H9 (cell line): ENCODE measurements at regions not wholly inside any gene's neighbourhood (a gene's known extent, or its start where the extent isn't known, plus 50 kb on each side); places are given as distances from the start of the nearest gene placed in this dataset.

Source experiments
- DNase-seq: peaks from one replicate; pipeline ENCODE4 v3.0.0-alpha.2; 2017
- H2AFZ ChIP-seq: one replicate; pipeline ENCODE4 v1.6.1; 2013; ENCODE audit warnings: mild to moderate bottlenecking, low read length, control low read depth, moderate library complexity
- H2AK5ac ChIP-seq: 2 replicates; pipeline ENCODE4 v1.6.1; 2013; ENCODE audit warnings: low read length, control low read depth, mixed read lengths; ENCODE audit not compliant: insufficient read length
- H2BK120ac ChIP-seq: one replicate; pipeline ENCODE4 v1.6.1; 2013; ENCODE audit warnings: low read depth, mild to moderate bottlenecking, low read length, control low read depth, inconsistent platforms; ENCODE audit not compliant: poor library complexity, severe bottlenecking
- H2BK12ac ChIP-seq: 2 replicates; pipeline ENCODE4 v1.6.1; 2013; ENCODE audit warnings: low read length, control low read depth, mixed read lengths, low read depth; ENCODE audit not compliant: insufficient read length
- H2BK15ac ChIP-seq: 2 replicates; pipeline ENCODE4 v1.6.1; 2013; ENCODE audit warnings: low read depth, low read length, control low read depth
- H2BK20ac ChIP-seq: one replicate; pipeline ENCODE4 v1.6.1; 2013; ENCODE audit warnings: low read depth, mild to moderate bottlenecking, low read length, control low read depth, inconsistent platforms; ENCODE audit not compliant: poor library complexity, severe bottlenecking
- H2BK5ac ChIP-seq: 2 replicates; pipeline ENCODE4 v1.6.1; 2013; ENCODE audit warnings: low read length, control low read depth, mixed read lengths; ENCODE audit not compliant: insufficient read length
- H3K14ac ChIP-seq: 2 replicates; pipeline ENCODE4 v1.6.1; 2013; ENCODE audit warnings: low read length, control low read depth; ENCODE audit not compliant: insufficient read depth
- H3K18ac ChIP-seq: 2 replicates; pipeline ENCODE4 v1.6.1; 2013; ENCODE audit warnings: low read depth, mild to moderate bottlenecking, mixed read lengths, low read length, control low read depth; ENCODE audit not compliant: insufficient read length
- H3K23ac ChIP-seq: 2 replicates; pipeline ENCODE4 v1.6.1; 2013; ENCODE audit warnings: low read length, control low read depth, mixed read lengths, low read depth; ENCODE audit not compliant: insufficient read length
- H3K23me2 ChIP-seq: 2 replicates; pipeline ENCODE4 v1.6.1; 2013; ENCODE audit warnings: low read depth, mild to moderate bottlenecking, mixed read lengths, low read length, control low read depth; ENCODE audit not compliant: insufficient read length, poor library complexity, severe bottlenecking
- H3K27ac ChIP-seq: 2 replicates; pipeline ENCODE4 v1.5.1; 2013; ENCODE audit warnings: low read length, control low read depth, mixed read lengths, low read depth; ENCODE audit not compliant: insufficient read length
- H3K27me3 ChIP-seq: 2 replicates; pipeline ENCODE4 v1.6.1; 2013; ENCODE audit warnings: low read length, control low read depth, inconsistent platforms; ENCODE audit not compliant: insufficient read depth
- H3K4ac ChIP-seq: 2 replicates; pipeline ENCODE4 v1.6.1; 2013; ENCODE audit warnings: low read depth, mild to moderate bottlenecking, control low read depth, inconsistent platforms, low read length, moderate library complexity
- H3K4me1 ChIP-seq: 2 replicates; pipeline ENCODE4 v1.6.1; 2013; ENCODE audit warnings: low read length, control low read depth, inconsistent platforms; ENCODE audit not compliant: insufficient read depth
- H3K4me2 ChIP-seq: 2 replicates; pipeline ENCODE4 v1.6.1; 2013; ENCODE audit warnings: low read length, control low read depth, mixed read lengths; ENCODE audit not compliant: insufficient read length, insufficient read depth
- H3K56ac ChIP-seq: 2 replicates; pipeline ENCODE4 v1.6.1; 2013; ENCODE audit warnings: low read depth, mild to moderate bottlenecking, mixed read lengths, low read length, control low read depth; ENCODE audit not compliant: insufficient read length
- H3K79me1 ChIP-seq: 2 replicates; pipeline ENCODE4 v1.6.1; 2013; ENCODE audit warnings: low read depth, mild to moderate bottlenecking, moderate library complexity, low read length, control low read depth, inconsistent platforms; ENCODE audit not compliant: insufficient read depth, poor library complexity, severe bottlenecking
- H3K79me2 ChIP-seq: 2 replicates; pipeline ENCODE4 v1.6.1; 2013; ENCODE audit warnings: low read length, control low read depth, inconsistent platforms; ENCODE audit not compliant: insufficient read depth
- H3K9ac ChIP-seq: 2 replicates; pipeline ENCODE4 v1.6.1; 2013; ENCODE audit warnings: low read length, control low read depth, mixed read lengths; ENCODE audit not compliant: insufficient read length; ENCODE audit errors: extremely low read depth
- H3K9me3 ChIP-seq: one replicate; pipeline ENCODE4 v1.6.1; 2013; ENCODE audit warnings: low read depth, low read length, inconsistent platforms; ENCODE audit not compliant: control insufficient read depth
- H3T11ph ChIP-seq: one replicate; pipeline ENCODE4 v1.6.1; 2013; ENCODE audit warnings: mild to moderate bottlenecking, low read length, control low read depth, inconsistent platforms
- H4K20me1 ChIP-seq: one replicate; pipeline ENCODE4 v1.6.1; 2013; ENCODE audit not compliant: control insufficient read depth, insufficient read length, insufficient read depth
- H4K5ac ChIP-seq: 2 replicates; pipeline ENCODE4 v1.6.1; 2013; ENCODE audit warnings: low read depth, mild to moderate bottlenecking, mixed read lengths, low read length, control low read depth; ENCODE audit not compliant: insufficient read length
- H4K8ac ChIP-seq: replicated peaks from 2 replicates; pipeline ENCODE4 v1.6.1; 2013; ENCODE audit warnings: low read length, control low read depth, mixed read lengths, low read depth; ENCODE audit not compliant: insufficient read length
- H4K91ac ChIP-seq: 2 replicates; pipeline ENCODE4 v1.6.1; 2013; ENCODE audit warnings: low read depth, mild to moderate bottlenecking, moderate library complexity, mixed read lengths, low read length, control low read depth; ENCODE audit not compliant: insufficient read length
- H3K27ac Mint-ChIP-seq, 3 experiments: 2 replicates in 2 of 3; 3 replicates in 1 of 3; pipeline ENCODE4 v1.8.0; 2020 to 2021; ENCODE audit warnings: mixed read lengths in 3 of 3, mild to moderate bottlenecking in 1 of 3, moderate library complexity in 1 of 3
- H3K27me3 Mint-ChIP-seq: 2 replicates; pipeline ENCODE4 v1.8.0; 2021; ENCODE audit warnings: low read depth, mild to moderate bottlenecking, moderate library complexity, mixed read lengths
- H3K36me3 Mint-ChIP-seq, 3 experiments: 2 replicates in 2 of 3; 3 replicates in 1 of 3; pipeline ENCODE4 v1.8.0; 2020 to 2021; ENCODE audit warnings: low read depth in 3 of 3, mixed read lengths in 3 of 3; ENCODE audit not compliant: insufficient read depth in 1 of 3
- H3K4me1 Mint-ChIP-seq, 2 experiments: 2 replicates each; pipeline ENCODE4 v1.8.0; 2020; ENCODE audit warnings: mixed read lengths in 2 of 2
- H3K4me3 Mint-ChIP-seq, 2 experiments: 2 replicates in 1 of 2; 3 replicates in 1 of 2; pipeline ENCODE4 v1.8.0; 2020 to 2021; ENCODE audit warnings: mild to moderate bottlenecking in 2 of 2, mixed read lengths in 2 of 2, moderate library complexity in 1 of 2
- H3K9me3 Mint-ChIP-seq, 2 experiments: 2 replicates in 1 of 2; 3 replicates in 1 of 2; pipeline ENCODE4 v1.8.0; 2020; ENCODE audit warnings: mild to moderate bottlenecking in 2 of 2, mixed read lengths in 2 of 2, moderate library complexity in 1 of 2
- CTCF ChIP-seq: fragments of 200-600 bp; sonication (generic); conservative IDR thresholded peaks from 3 replicates; pipeline ENCODE4 v1.8.0; 2021; ENCODE audit warnings: antibody characterized with exemption, mild to moderate bottlenecking
- WGBS: extraction: QIAGEN DNeasy Blood & Tissue Kit; methylation state at CpG from one replicate; pipeline ENCODE4 v1.1.7; 2013; ENCODE audit warnings: missing lambda C conversion rate, low lambda C conversion rate, mixed read lengths; ENCODE audit not compliant: insufficient read length; ENCODE audit errors: extremely low coverage; 5-methylcytosine and 5-hydroxymethylcytosine counted together

DNA sequence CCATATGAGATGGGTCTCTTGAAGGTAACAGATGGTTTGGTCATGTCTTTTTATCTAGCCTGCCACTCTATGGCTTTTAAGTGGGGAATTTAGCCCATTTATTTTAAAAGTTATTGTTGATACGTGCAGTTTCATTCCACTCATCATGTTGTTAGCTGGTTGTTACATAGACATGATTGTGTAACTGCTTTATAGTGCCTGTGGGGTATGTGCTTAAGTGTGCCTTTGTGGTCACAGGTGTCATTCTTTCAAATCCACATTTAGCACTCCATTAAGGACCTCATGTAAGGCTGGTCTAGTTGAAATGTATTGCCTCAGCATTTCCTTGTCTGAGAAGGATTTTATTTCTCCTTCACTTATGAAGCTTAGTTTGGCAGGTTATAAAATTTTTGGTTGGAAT, 263.8 kb upstream of the LUZP2 start:
- no peak for TF ChIP-seq CTCF
- no peak overlapping the region for H3K4ac ChIP-seq
- no peak overlapping the region for H3K23ac ChIP-seq
- no peak for DNase-seq
- no CpG with 5 or more reads among the region's 1 CpG for WGBS
- no peak overlapping the region for H4K8ac ChIP-seq
- H2BK120ac ChIP-seq, result no peak overlapping the region
- H3K9me3 ChIP-seq, result no peaks in the 10 kb centered on the region
- no peak overlapping the region for H3T11ph ChIP-seq
- H3K79me1 ChIP-seq, result no peaks in the 10 kb centered on the region
- no peaks in the 10 kb centered on the region for H3K4me1 Mint-ChIP-seq
- H2AFZ ChIP-seq, result no peak overlapping the region
- H4K91ac ChIP-seq, result no peak overlapping the region
- H3K23me2 ChIP-seq, result no peaks in the 10 kb centered on the region
- no peak overlapping the region for H3K14ac ChIP-seq
- no peak overlapping the region for H2BK20ac ChIP-seq
- H3K56ac ChIP-seq, result no peak overlapping the region
- no peak overlapping the region for H3K9ac ChIP-seq
- no peak overlapping the region for H3K27ac ChIP-seq
- H3K18ac ChIP-seq, result no peak overlapping the region
- H3K79me2 ChIP-seq, result no peaks in the 10 kb centered on the region
- no peak overlapping the region for H3K4me2 ChIP-seq
- no peaks in the 10 kb centered on the region for H4K20me1 ChIP-seq
- H3K27me3 ChIP-seq, result no peaks in the 10 kb centered on the region
- no peak overlapping the region for H3K4me3 Mint-ChIP-seq
- H3K27me3 Mint-ChIP-seq, result no peaks in the 10 kb centered on the region
- H2BK5ac ChIP-seq, result no peak overlapping the region
- H2AK5ac ChIP-seq, result no peak overlapping the region
- H3K9me3 Mint-ChIP-seq, result no peaks in the 10 kb centered on the region
- H3K27ac Mint-ChIP-seq, result no peak overlapping the region
- no peak overlapping the region for H4K5ac ChIP-seq
- H2BK15ac ChIP-seq, result no peak overlapping the region
- H3K36me3 Mint-ChIP-seq, result no peaks in the 10 kb centered on the region; a peak in 1 of 7 replicates
- H2BK12ac ChIP-seq, result no peak overlapping the region
- H3K4me1 ChIP-seq, result no peaks in the 10 kb centered on the region
